IPS-11a (cell line): ENCODE measurements at regions not wholly inside any gene's neighbourhood (a gene's known extent, or its start where the extent isn't known, plus 50 kb on each side); places are given as distances from the start of the nearest gene placed in this dataset.

Source experiments
- H3K4me3 ChIP-seq: one replicate; pipeline ENCODE4 v1.5.1; 2013; ENCODE audit warnings: low read depth, low read length, control low read depth

DNA sequence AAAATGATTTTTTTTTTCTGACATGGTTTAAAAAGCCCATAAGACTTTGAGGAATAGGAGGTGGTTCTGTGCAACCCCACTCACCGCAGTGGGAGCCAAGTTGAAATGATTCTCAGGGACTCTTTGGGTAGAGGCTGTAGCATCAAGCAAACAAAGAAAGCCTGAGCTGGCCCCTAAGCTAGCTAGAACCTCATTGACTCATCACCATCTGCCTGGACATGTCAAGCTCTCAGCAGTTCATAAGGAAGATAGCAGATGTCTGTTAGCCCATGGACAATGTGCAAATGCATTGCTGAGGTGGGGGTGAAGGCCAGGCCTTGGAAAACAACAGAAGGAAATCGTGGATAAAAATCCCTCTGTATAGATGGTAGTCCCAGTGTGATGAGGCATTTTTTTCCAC lies 234.8 kb downstream of the NR2F2 start:
- H3K4me3 ChIP-seq: no peak overlapping the region

DNA sequence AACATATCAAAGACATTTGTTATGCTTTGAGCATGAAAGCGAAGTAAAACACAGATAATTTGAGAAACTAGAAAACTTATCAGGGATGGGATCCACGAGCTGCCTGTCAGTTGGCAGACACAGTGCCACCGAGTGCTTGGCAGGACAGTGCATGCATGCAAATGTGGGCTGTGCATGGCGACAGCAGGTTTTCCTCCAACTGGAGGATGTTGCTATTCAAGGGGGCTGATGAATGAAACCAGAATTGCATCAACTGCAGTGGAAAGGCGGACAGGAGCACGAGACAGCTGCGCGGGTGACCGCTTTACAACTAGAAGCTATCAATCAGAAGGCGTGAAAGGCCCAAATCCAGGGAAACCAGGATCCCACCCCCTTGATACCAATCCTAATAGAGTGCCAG lies 244.3 kb downstream of the NR2F2 start:
- no peak overlapping the region for H3K4me3 ChIP-seq

DNA sequence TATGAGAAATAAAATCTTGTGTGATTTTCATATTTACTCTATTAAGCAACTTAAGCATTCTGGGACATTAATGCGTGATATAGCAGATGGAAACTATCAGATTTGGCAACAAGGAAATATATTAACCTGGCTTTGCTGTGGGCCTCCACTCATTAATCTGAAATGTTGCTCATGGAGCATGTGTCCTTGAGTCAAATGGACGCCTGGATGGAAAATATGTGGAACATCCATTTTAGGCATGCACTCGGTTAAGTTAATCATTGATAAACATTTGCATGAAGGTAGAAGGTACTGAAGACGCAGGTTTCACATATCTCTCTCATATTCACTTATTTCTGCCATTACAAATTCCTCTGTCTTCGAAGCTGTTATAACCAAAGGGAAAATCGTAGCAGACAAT lies 246.1 kb downstream of the NR2F2 start:
- no peak overlapping the region for H3K4me3 ChIP-seq

DNA sequence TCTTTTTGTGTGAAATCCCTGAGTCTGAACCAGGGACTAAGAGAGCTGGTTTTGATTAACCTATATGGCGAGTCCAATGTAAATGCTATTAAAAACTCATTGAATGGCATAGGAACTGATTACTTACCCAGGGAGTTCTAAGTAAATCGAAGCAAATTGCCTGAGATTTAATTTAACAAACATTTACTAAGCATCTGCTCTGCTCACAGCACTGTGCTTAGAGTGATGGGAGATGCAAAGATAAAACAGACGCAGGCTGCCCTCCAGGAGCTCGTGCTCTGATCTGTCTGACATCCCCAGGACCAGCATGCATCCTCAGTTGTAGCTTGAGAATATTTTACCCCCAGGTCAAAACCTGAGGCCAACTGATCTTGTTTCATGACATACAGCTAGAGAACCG lies 247.9 kb downstream of the NR2F2 start:
- H3K4me3 ChIP-seq: no peak overlapping the region

DNA sequence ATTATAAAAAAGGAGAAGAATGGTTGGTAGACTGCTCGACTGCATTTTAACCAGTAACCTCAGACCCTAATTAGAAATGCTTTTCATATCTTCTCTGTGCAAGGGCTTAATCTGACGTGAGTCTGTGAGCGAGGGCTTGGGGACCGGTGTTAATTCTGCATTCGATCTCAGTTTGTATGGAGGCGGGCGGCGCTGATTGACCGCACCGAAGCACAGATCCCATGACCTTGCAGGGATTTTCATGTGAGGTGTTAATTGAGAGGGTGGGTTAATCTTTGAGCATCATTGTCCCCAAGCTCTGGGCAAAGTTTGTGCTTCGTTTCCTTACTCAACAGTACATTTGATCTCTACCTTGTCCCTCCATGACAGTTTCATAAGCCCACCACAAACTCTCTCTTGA lies 250.9 kb downstream of the NR2F2 start:
- H3K4me3 ChIP-seq: no peak overlapping the region

DNA sequence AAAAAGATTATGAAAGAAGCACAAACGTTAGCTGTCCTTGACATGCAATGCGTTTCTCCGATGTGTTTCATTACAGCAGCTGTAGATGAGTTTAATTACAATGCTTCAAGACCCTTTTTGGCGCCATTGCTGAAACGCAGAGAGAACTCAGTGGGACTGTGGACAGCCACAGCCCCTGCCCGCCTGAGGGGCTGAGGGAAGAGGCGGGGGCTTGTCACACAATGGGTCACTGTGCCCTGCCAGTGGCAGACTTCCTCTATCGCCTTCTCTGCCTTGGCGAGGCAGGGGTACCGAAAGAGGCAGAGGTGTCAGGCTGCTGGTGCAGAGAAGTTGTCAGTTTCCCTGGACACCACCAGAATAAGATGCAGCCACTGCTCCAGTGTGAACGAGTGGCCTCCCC lies 252.0 kb downstream of the NR2F2 start:
- H3K4me3 ChIP-seq: no peak overlapping the region

DNA sequence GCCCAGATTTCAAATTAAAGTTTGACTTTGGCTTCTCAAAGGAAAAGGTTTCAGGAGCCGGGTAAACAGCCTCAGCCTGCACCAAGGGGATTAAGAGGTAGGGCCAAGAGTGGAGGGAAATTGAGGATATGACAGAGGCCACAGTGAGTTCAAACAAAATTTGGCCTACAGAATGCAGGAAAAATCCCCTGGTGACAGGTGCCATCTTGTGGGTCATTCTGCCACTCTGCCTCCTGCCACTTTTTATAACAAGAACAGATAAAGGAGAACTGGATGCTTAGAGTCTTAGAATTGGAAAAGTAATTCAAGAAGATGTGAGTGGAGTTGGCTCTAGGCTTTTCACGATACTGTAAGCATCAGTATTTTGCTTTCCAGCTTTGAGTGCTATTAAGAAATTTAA lies 253.2 kb downstream of the NR2F2 start:
- no peak overlapping the region for H3K4me3 ChIP-seq

DNA sequence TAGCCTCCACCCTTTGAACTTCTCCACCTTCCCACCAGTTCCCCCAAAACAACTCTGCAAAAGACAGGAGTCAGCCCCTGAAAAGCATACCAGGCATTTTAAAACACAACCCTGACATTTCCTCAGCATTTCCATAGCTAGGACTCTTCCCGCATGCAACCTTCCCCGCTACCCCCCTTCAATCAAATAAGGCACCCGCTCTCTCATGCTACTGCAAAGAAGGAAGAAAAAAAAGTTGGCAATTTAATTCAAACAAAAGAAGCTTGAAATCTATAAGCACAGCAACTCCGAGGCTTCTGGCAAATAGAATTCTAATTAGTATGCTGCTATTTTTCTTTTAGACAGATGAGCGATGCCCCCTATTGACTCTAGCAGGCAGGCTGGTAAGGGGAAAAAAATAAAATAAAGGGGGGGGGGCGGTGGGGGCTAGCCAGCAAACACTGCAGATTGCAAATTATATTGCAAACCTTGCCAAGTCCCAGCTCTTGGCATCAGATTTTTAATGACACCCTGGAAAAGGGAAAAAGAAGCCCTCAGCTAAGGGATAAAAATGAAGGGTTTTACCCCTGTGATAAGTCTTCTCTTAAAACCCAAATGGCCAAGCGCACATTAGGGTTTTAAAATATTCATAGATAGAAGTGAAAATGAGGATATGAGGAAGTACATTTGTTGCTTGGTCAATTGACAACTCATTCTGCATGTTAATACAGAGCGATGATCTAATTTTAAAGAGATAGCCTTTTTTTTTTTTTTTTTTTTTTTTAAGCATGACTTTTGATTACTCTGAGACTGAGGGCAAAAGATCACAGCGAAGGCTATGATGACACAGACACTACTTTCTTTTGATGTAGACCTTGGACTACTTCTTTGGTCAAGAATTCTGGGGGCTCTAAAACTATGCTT lies 255.2 kb downstream of the NR2F2 start:
- no peak overlapping the region for H3K4me3 ChIP-seq

DNA sequence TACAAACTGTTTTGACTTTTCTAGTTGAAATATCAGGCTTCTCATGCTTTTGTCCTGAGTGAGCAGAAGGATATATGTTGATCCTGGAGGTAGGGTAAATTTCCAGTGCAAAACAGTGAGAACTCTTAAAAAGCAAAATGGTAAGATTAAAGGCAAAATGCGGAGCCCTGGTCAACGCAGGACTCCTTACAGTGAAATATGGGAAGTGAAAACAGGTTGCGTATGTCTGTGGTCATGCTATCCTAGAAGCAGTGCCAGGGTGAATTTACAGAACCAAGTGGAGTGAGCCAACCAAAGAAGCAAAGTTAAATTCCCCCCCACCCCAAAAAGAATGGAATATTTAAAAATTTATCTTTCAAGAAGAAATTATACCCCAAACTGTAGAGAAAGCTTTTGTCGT lies 256.4 kb downstream of the NR2F2 start:
- no peak overlapping the region for H3K4me3 ChIP-seq

DNA sequence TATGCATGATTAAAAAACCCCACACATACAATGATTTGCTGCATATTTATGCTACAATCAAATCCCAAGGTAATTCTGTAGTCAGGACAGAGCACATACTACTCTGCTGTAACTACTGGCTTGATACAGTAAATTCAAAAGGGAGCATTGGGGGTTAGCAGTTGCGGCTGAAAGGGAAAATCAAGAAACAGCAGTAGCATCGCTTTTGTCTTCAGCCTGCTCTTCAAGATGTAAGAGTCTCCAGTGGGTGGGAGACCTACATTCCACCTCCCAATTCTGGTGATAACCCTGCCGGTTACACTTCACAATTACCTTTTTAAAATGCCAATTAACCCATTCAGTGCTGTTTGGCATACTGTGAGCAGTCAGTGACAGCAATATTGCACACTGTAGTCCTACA lies 259.4 kb downstream of the NR2F2 start:
- no peak overlapping the region for H3K4me3 ChIP-seq

DNA sequence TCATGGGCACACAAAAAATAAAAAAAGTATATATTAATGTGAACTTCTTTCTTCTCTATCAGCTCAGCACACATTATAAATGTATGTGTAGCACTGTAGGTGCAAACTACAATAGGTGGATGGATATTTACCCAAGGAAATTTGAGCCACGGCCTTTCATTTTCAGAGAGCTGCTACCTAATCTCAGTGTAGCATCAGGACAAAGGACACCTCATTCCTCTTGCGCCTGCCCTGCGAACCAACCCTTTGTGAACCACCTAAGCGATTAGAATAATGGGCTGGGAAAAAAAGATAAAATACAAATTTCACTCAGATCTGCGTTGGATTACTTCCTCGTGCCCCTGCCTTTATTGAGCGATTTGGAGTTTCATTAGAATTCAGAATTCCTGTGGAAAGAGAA lies 263.2 kb downstream of the NR2F2 start:
- no peak overlapping the region for H3K4me3 ChIP-seq

DNA sequence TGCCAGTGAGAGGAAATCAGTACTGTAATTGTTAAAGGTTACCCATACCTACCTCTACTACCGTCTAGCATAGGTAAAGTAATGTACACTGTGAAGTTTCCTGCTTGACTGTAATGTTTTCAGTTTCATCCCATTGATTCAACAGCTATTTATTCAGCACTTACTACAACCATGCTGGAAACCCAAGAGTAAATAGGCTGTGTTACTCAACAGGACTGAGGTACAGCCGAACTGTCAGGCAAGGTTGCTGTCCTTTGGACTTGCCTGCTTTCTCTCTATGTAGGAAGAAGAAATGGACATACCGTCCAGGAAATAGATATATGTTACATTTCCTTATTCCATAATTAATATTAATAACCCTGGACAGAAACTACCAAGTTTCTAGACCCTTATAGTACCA lies 265.5 kb downstream of the NR2F2 start:
- H3K4me3 ChIP-seq: no peak overlapping the region

DNA sequence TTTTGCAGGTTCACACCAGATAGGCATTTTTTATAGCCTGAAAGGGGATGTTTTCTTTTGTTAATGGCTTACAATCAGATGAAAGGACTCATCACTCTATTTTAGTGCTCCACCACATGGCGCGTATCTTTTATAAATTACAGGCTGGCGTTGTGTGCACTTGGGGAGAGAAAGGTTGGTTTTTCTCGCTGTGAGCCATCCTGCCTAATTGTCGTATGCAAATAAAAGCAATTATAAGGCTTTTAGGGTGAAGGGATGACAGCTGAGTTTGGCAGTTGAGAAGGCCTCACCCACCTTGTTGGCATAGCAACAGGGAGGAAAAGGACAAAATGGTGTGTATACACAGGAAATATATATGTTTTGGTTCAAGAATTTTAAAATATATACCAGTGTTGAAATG lies 268.0 kb downstream of the NR2F2 start:
- no peak overlapping the region for H3K4me3 ChIP-seq

DNA sequence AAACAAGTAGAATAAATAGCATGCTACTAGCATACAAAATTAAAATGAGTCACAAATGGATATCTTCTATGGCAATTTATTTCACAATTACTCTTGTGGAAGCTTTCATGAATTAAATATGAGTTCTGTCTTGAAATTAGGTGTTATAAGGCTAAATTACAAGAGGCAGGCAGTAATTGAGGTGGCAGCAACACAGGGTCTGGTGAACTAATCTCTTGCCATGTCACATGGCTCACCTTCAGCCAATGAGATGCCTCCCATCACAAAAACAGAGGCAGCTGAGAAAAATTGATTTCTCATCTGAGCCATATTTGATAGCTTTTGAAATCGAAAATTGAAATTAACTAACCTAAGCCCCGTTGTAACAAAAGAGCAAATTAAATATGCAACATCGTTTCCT lies 268.8 kb downstream of the NR2F2 start:
- no peak overlapping the region for H3K4me3 ChIP-seq

DNA sequence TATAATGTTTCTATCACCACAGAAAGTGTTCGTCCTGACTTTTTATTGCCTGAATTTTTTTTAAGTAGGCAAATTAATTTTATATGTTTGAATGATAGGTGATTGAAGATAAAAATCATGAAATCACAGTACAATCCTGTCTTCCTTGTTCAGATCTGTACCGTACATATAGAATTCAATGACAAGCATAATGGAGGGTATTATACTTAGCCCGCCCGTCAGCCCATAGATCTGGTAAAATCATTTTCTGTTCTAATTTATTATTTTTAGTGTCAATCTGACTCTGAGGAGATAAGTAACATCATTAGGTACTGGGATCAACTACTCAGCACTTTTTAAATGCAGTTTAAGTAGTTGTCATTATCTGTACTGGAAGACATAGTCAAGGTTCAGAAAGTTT lies 269.9 kb downstream of the NR2F2 start:
- no peak overlapping the region for H3K4me3 ChIP-seq

DNA sequence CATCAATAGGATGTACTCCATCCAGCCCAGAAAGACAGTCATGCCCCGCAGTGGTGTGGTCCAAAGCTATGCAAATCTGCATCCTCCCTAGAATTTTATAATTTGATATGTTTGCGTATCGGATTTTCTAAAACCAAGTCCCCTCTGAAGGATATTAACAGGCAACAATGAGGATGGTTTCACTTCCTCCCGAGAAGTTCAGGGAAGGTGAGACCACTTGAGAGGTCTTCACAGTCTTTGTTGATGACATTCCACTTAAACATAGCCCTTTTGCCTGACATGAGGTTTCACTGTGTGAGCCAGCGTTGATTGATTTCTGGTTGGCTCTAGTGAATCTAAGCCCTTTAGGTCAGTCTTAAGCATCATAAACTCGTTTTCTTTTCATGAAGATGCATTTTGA lies 276.1 kb downstream of the NR2F2 start:
- no peak overlapping the region for H3K4me3 ChIP-seq

DNA sequence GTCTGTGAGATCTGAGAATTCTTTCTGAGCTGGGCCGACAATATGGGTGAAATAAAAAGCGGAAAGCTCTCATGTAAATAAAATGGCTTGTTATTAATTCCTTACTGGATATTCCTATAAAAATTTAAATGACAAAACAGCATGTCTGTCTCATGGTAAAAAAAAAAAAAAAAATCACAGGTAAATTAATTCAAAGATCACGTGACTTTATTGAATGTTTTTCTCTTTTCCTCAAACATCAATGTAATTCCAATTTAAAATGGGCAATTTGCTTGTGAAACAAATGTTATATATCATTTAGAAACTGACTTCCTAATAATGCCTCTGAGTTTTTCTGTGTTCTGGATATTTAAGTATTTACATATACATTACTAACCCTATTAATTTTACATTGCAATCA lies 280.3 kb downstream of the NR2F2 start:
- no peak overlapping the region for H3K4me3 ChIP-seq

DNA sequence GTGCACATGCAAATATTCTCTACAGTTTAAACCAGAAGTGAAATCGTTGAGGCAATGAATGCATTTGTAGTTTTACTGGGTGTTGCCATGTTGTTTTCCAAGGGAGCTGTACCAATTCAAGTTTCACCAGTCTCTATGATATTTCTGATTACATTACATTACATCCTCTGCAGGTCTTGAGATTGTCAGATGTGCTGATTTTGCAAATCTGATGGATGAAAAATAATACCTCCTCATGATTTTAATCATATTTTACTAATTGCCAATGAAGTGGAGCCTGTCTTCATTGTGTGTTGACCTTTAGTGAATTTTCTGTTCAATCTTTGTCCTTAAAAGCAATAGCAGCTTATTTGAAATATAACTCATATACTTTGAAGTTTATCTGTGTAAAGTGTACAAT lies 282.4 kb downstream of the NR2F2 start:
- H3K4me3 ChIP-seq: no peak overlapping the region

DNA sequence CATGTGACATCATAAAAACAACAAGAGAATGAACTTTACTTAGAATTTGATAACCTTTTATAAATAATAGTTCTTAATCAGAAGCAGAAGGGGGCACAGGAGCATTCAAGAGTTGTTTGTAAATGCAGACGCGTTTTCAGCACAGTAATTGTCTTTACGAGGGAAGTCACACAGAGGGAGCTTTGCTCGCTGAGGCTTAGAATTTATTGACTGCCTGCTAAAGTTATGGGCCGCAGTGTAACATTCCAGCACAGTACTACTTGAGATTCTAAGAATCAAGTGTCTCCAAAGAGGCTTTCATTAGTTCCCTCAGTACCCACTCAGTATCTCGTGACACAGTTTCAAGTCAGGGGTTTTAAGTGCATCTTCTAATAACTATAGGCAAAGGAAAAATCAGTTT lies 288.7 kb downstream of the NR2F2 start:
- no peak overlapping the region for H3K4me3 ChIP-seq

DNA sequence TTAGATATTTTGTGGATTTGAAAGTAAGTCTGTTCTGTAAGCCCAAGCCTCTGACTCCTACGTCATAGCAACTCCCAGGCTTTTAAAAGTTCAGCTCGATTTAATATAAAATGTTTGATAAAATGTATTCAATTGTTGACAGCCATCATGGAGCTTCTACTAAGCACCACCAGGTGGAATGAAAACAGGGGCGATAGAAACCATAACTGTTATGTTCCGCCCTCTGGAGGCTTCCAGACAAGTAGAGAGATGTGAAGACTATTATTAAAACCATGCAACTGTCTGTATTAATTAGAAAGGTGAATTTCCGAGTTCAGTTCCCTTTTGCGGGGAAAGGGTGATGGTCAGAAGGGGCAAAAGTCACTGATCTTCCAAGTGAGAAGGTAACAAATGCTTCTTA lies 292.2 kb downstream of the NR2F2 start:
- no peak overlapping the region for H3K4me3 ChIP-seq

DNA sequence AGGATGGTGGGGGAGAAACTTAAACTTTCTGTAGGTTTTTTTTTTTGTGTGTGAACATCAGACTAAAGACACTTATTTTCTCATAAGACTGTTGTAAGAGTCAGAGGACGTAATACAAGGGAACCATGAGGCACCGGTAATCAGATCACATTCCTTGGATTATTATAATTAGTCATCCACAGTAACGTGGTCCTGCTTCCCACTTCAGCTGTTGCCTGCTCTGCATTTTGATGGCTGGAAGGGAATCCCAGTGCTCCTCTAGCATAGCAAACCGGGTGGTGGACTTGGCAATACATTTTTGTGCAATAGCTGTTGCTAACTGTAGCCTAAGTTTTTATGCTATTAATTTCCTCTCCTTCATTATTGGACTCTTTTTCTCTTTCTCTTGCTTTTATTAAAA lies 294.8 kb downstream of the NR2F2 start:
- no peak overlapping the region for H3K4me3 ChIP-seq

DNA sequence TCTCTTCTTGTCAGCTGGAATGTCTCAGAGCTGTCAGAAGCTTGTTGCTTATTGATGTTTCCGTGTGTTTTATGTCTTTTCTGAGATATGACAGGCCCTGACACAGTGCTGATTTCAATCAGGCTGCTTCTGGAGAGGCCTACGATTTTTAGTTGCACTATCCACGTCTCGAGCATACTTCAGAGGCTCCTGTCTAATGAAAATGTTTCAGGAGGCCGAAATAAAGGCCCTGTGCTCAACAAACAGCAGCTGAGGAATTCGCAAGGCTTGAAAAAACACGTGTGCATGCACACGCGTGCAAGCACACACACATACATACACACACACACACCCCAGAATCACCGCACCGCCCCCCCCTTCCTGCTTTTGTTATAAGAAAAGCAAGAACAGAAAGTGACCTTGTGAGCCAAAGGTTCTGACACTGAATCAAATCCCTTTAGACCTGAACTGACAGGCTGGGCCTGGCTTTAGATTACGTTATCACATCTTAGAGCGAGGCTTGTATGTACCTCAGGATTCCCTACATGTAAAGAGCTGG lies 296.6 kb downstream of the NR2F2 start:
- no peak overlapping the region for H3K4me3 ChIP-seq

DNA sequence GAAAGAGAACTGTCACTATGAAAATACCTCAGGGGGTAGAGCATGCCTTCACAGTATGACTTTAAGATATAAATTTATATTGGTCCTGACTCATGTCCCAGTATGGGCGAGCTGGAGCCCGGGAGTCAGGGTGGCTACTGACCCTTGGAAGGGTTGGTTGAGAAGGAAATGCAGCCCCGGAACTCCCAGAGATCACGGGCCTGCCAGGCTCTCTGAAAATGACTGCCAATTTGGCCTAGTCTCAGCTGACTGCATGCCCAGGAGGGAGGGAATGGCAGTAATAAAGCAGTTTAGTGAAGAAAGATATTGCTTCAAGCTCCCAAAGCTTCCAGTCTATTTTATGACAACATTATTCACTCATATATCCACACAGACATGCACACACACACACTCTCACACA lies 299.0 kb downstream of the NR2F2 start:
- H3K4me3 ChIP-seq: no peak overlapping the region
